GM23338 (cell line): ENCODE measurements at regions not wholly inside any gene's neighbourhood (a gene's known extent, or its start where the extent isn't known, plus 50 kb on each side); places are given as distances from the start of the nearest gene placed in this dataset.

Source experiments
- ATAC-seq: fragments of 200-7000 bp; cut with Tn5 transposase; 3 replicates; pipeline ENCODE4 v1.9.1; 2020
- DNase-seq: peaks from one replicate; pipeline ENCODE4 v3.0.0-alpha.2; 2015; ENCODE audit warnings: low spot score
- H2AFZ ChIP-seq: fragments of 200-600 bp; sonication (generic); 2 replicates; pipeline ENCODE4 v1.8.0; 2016; ENCODE audit warnings: antibody characterized with exemption, mild to moderate bottlenecking, moderate library complexity
- H3F3A ChIP-seq: fragments of 200-600 bp; sonication (generic); replicated peaks from 2 replicates; pipeline ENCODE4 v1.8.0; 2017; ENCODE audit warnings: antibody characterized with exemption, mixed run types, low read depth
- H3K27ac ChIP-seq: fragments of 200-600 bp; sonication (generic); 2 replicates; pipeline ENCODE4 v1.6.1; 2016; ENCODE audit warnings: low read depth
- H3K27me3 ChIP-seq: fragments of 200-600 bp; sonication (generic); 2 replicates; pipeline ENCODE4 v1.8.0; 2016; ENCODE audit warnings: mild to moderate bottlenecking, mixed run types, moderate library complexity; ENCODE audit not compliant: insufficient read depth
- H3K36me3 ChIP-seq: fragments of 200-600 bp; sonication (generic); 2 replicates; pipeline ENCODE4 v1.8.0; 2016; ENCODE audit warnings: mild to moderate bottlenecking; ENCODE audit not compliant: insufficient read depth
- H3K4me1 ChIP-seq: fragments of 200-600 bp; sonication (generic); 2 replicates; pipeline ENCODE4 v1.8.0; 2016; ENCODE audit warnings: mild to moderate bottlenecking, moderate library complexity; ENCODE audit not compliant: insufficient read depth
- H3K4me2 ChIP-seq: fragments of 200-600 bp; sonication (generic); 2 replicates; pipeline ENCODE4 v1.7.1; 2017; ENCODE audit warnings: mixed run types
- H3K4me3 ChIP-seq: fragments of 200-600 bp; sonication (generic); 2 replicates; pipeline ENCODE4 v1.6.1; 2016; ENCODE audit warnings: mixed run types
- H3K79me2 ChIP-seq: fragments of 200-600 bp; sonication (generic); replicated peaks from 2 replicates; pipeline ENCODE4 v1.8.0; 2017; ENCODE audit warnings: mild to moderate bottlenecking; ENCODE audit not compliant: insufficient read depth
- H3K9me2 ChIP-seq: fragments of 200-600 bp; sonication (generic); 2 replicates; pipeline ENCODE4 v1.8.0; 2017; ENCODE audit not compliant: insufficient read depth
- H4K20me1 ChIP-seq: fragments of 200-600 bp; sonication (generic); replicated peaks from 2 replicates; pipeline ENCODE4 v1.8.0; 2017; ENCODE audit warnings: mild to moderate bottlenecking; ENCODE audit not compliant: insufficient read depth
- H3K27ac Mint-ChIP-seq: 2 replicates; pipeline ENCODE4 v1.8.0; 2020; ENCODE audit warnings: inconsistent platforms, mild to moderate bottlenecking, moderate library complexity, mixed read lengths
- H3K27me3 Mint-ChIP-seq: 3 replicates; pipeline ENCODE4 v1.8.0; 2022; ENCODE audit warnings: low read depth, mild to moderate bottlenecking, moderate library complexity, mixed read lengths, inconsistent platforms; ENCODE audit not compliant: insufficient read depth, poor library complexity
- H3K36me3 Mint-ChIP-seq: 3 replicates; pipeline ENCODE4 v1.8.0; 2021; ENCODE audit warnings: low read depth, mild to moderate bottlenecking, inconsistent platforms, moderate library complexity, mixed read lengths
- H3K4me1 Mint-ChIP-seq: 3 replicates; pipeline ENCODE4 v1.8.0; 2020; ENCODE audit warnings: mild to moderate bottlenecking, inconsistent platforms, mixed read lengths
- H3K4me3 Mint-ChIP-seq: 3 replicates; pipeline ENCODE4 v1.8.0; 2021; ENCODE audit warnings: moderate library complexity, mild to moderate bottlenecking, inconsistent platforms, mixed read lengths
- H3K9me3 Mint-ChIP-seq: 3 replicates; pipeline ENCODE4 v1.8.0; 2020; ENCODE audit warnings: moderate library complexity, mild to moderate bottlenecking, inconsistent platforms, mixed read lengths
- CREB1 ChIP-seq: fragments of 250-450 bp; sonication (Bioruptor Pico); IDR thresholded peaks from 2 replicates; pipeline ENCODE4 v1.5.0; 2020; ENCODE audit warnings: low read depth, mild to moderate bottlenecking, moderate library complexity
- EZH2 ChIP-seq: fragments of 200-600 bp; sonication (generic); IDR thresholded peaks from one replicate; pipeline ENCODE4 v1.8.0; 2017; ENCODE audit warnings: antibody characterized with exemption, mild to moderate bottlenecking, low read depth; ENCODE audit not compliant: unreplicated experiment
- EZH2phosphoT487 ChIP-seq: fragments of 200-600 bp; sonication (generic); IDR thresholded peaks from one replicate; pipeline ENCODE4 v1.8.1; 2018; ENCODE audit warnings: antibody characterized with exemption; ENCODE audit not compliant: unreplicated experiment
- JUNB ChIP-seq: IDR thresholded peaks from one replicate; pipeline ENCODE4 v1.6.1; 2016; ENCODE audit warnings: antibody characterized with exemption; ENCODE audit not compliant: unreplicated experiment
- NANOG ChIP-seq: IDR thresholded peaks from 2 replicates; pipeline ENCODE4 v1.6.1; 2016; ENCODE audit warnings: antibody characterized with exemption, borderline replicate concordance
- POLR2AphosphoS5 ChIP-seq: IDR thresholded peaks from 2 replicates; pipeline ENCODE4 v1.6.1; 2016; ENCODE audit warnings: antibody characterized with exemption, low read depth
- ZNF114 ChIP-seq: fragments of 250-450 bp; sonication (Bioruptor Pico); IDR thresholded peaks from 2 replicates; pipeline ENCODE4 v1.5.0; 2020; ENCODE audit warnings: mild to moderate bottlenecking, moderate library complexity
- ZNF331 ChIP-seq: fragments of 250-450 bp; sonication (Bioruptor Pico); IDR thresholded peaks from 2 replicates; pipeline ENCODE4 v1.5.0; 2020; ENCODE audit warnings: low read depth, mild to moderate bottlenecking, moderate library complexity
- TF ChIP-seq, protein P1 (sequence below), 2 experiments: fragments of 200-600 bp in 1 of 2; sonication (generic) in 1 of 2; conservative IDR thresholded peaks; 2 replicates each; pipeline versions ENCODE4 v1.5.1 to v1.6.1; 2016 to 2017; ENCODE audit warnings: antibody characterized with exemption in 2 of 2, low read depth in 2 of 2, mild to moderate bottlenecking in 2 of 2, moderate library complexity in 1 of 2
- TF ChIP-seq, protein P2 (sequence below): IDR thresholded peaks from one replicate; pipeline ENCODE4 v1.6.1; 2018; ENCODE audit warnings: antibody characterized with exemption; ENCODE audit not compliant: unreplicated experiment
- TF ChIP-seq, protein P3 (sequence below): IDR thresholded peaks from 2 replicates; pipeline ENCODE4 v1.6.1; 2016; ENCODE audit warnings: antibody characterized with exemption
- TF ChIP-seq, protein P4 (sequence below): fragments of 250-450 bp; sonication (Bioruptor Pico); IDR thresholded peaks from 2 replicates; pipeline ENCODE4 v1.5.0; 2020; ENCODE audit warnings: mild to moderate bottlenecking, moderate library complexity

DNA sequence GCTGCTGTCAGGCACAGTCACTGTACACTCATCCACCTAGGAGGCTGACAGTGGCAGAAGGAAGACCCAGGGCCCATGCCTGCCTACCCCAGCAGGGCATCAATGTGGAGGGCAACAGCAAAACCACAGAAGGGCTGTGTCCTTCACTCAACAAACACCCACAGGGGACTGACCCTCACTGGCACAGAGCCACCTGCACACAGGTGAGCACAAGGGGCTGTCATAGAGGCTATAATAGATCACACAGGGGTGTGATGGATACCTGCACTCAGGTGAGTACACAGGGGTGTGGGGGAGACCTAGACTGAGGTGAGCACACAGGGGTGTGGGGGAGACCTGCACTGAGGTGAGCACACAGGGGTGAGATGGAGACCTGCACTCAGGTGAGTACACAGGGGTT lies 132.8 kb upstream of the TCERG1L start:
- H3K27me3 Mint-ChIP-seq, result peaks cover 15% of the 10 kb centered on the region
- H3K9me3 Mint-ChIP-seq, result peaks cover 91% of the 10 kb centered on the region
- no peak overlapping the region for H3K4me3 Mint-ChIP-seq
- H3K4me1 ChIP-seq, result no peaks in the 10 kb centered on the region
- no peak overlapping the region for H3K4me2 ChIP-seq
- H3K79me2 ChIP-seq, result no peaks in the 10 kb centered on the region
- no peak overlapping the region for H3K27ac ChIP-seq
- TF ChIP-seq CREB1 (CRISPR knock-in tag) (no peak), JUNB (no peak), EZH2phosphoT487 (no peak), POLR2AphosphoS5 (no peak), ZNF331 (CRISPR knock-in tag) (no peak), NANOG (no peak), ZNF114 (CRISPR knock-in tag) (no peak), EZH2 (no peak)
- TF ChIP-seq, protein P1, sequence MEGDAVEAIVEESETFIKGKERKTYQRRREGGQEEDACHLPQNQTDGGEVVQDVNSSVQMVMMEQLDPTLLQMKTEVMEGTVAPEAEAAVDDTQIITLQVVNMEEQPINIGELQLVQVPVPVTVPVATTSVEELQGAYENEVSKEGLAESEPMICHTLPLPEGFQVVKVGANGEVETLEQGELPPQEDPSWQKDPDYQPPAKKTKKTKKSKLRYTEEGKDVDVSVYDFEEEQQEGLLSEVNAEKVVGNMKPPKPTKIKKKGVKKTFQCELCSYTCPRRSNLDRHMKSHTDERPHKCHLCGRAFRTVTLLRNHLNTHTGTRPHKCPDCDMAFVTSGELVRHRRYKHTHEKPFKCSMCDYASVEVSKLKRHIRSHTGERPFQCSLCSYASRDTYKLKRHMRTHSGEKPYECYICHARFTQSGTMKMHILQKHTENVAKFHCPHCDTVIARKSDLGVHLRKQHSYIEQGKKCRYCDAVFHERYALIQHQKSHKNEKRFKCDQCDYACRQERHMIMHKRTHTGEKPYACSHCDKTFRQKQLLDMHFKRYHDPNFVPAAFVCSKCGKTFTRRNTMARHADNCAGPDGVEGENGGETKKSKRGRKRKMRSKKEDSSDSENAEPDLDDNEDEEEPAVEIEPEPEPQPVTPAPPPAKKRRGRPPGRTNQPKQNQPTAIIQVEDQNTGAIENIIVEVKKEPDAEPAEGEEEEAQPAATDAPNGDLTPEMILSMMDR (conservative IDR thresholded peaks at IDR 0.05; ENCODE audit: low read depth in 2 of 2), result no peak
- TF ChIP-seq, protein P2, sequence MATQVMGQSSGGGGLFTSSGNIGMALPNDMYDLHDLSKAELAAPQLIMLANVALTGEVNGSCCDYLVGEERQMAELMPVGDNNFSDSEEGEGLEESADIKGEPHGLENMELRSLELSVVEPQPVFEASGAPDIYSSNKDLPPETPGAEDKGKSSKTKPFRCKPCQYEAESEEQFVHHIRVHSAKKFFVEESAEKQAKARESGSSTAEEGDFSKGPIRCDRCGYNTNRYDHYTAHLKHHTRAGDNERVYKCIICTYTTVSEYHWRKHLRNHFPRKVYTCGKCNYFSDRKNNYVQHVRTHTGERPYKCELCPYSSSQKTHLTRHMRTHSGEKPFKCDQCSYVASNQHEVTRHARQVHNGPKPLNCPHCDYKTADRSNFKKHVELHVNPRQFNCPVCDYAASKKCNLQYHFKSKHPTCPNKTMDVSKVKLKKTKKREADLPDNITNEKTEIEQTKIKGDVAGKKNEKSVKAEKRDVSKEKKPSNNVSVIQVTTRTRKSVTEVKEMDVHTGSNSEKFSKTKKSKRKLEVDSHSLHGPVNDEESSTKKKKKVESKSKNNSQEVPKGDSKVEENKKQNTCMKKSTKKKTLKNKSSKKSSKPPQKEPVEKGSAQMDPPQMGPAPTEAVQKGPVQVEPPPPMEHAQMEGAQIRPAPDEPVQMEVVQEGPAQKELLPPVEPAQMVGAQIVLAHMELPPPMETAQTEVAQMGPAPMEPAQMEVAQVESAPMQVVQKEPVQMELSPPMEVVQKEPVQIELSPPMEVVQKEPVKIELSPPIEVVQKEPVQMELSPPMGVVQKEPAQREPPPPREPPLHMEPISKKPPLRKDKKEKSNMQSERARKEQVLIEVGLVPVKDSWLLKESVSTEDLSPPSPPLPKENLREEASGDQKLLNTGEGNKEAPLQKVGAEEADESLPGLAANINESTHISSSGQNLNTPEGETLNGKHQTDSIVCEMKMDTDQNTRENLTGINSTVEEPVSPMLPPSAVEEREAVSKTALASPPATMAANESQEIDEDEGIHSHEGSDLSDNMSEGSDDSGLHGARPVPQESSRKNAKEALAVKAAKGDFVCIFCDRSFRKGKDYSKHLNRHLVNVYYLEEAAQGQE, result no peak
- TF ChIP-seq, protein P3, sequence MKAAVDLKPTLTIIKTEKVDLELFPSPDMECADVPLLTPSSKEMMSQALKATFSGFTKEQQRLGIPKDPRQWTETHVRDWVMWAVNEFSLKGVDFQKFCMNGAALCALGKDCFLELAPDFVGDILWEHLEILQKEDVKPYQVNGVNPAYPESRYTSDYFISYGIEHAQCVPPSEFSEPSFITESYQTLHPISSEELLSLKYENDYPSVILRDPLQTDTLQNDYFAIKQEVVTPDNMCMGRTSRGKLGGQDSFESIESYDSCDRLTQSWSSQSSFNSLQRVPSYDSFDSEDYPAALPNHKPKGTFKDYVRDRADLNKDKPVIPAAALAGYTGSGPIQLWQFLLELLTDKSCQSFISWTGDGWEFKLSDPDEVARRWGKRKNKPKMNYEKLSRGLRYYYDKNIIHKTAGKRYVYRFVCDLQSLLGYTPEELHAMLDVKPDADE, result no peak
- TF ChIP-seq, protein P4, sequence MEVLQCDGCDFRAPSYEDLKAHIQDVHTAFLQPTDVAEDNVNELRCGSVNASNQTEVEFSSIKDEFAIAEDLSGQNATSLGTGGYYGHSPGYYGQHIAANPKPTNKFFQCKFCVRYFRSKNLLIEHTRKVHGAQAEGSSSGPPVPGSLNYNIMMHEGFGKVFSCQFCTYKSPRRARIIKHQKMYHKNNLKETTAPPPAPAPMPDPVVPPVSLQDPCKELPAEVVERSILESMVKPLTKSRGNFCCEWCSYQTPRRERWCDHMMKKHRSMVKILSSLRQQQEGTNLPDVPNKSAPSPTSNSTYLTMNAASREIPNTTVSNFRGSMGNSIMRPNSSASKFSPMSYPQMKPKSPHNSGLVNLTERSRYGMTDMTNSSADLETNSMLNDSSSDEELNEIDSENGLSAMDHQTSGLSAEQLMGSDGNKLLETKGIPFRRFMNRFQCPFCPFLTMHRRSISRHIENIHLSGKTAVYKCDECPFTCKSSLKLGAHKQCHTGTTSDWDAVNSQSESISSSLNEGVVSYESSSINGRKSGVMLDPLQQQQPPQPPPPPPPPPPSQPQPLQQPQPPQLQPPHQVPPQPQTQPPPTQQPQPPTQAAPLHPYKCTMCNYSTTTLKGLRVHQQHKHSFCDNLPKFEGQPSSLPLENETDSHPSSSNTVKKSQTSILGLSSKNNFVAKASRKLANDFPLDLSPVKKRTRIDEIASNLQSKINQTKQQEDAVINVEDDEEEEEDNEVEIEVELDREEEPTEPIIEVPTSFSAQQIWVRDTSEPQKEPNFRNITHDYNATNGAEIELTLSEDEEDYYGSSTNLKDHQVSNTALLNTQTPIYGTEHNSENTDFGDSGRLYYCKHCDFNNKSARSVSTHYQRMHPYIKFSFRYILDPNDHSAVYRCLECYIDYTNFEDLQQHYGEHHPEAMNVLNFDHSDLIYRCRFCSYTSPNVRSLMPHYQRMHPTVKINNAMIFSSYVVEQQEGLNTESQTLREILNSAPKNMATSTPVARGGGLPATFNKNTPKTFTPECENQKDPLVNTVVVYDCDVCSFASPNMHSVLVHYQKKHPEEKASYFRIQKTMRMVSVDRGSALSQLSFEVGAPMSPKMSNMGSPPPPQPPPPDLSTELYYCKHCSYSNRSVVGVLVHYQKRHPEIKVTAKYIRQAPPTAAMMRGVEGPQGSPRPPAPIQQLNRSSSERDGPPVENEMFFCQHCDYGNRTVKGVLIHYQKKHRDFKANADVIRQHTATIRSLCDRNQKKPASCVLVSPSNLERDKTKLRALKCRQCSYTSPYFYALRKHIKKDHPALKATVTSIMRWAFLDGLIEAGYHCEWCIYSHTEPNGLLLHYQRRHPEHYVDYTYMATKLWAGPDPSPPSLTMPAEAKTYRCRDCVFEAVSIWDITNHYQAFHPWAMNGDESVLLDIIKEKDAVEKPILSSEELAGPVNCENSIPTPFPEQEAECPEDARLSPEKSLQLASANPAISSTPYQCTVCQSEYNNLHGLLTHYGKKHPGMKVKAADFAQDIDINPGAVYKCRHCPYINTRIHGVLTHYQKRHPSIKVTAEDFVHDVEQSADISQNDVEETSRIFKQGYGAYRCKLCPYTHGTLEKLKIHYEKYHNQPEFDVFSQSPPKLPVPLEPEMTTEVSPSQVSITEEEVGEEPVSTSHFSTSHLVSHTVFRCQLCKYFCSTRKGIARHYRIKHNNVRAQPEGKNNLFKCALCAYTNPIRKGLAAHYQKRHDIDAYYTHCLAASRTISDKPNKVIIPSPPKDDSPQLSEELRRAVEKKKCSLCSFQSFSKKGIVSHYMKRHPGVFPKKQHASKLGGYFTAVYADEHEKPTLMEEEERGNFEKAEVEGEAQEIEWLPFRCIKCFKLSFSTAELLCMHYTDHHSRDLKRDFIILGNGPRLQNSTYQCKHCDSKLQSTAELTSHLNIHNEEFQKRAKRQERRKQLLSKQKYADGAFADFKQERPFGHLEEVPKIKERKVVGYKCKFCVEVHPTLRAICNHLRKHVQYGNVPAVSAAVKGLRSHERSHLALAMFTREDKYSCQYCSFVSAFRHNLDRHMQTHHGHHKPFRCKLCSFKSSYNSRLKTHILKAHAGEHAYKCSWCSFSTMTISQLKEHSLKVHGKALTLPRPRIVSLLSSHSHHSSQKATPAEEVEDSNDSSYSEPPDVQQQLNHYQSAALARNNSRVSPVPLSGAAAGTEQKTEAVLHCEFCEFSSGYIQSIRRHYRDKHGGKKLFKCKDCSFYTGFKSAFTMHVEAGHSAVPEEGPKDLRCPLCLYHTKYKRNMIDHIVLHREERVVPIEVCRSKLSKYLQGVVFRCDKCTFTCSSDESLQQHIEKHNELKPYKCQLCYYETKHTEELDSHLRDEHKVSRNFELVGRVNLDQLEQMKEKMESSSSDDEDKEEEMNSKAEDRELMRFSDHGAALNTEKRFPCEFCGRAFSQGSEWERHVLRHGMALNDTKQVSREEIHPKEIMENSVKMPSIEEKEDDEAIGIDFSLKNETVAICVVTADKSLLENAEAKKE (CRISPR knock-in tag), result no peak
- peaks cover 25% of the 10 kb centered on the region for H3K36me3 Mint-ChIP-seq
- H3K9me2 ChIP-seq, result no peaks in the 10 kb centered on the region
- ATAC-seq, result no peak
- no peaks in the 10 kb centered on the region for H3K27me3 ChIP-seq
- H3K36me3 ChIP-seq, result no peaks in the 10 kb centered on the region
- no peaks in the 10 kb centered on the region for H3K4me1 Mint-ChIP-seq
- no peak overlapping the region for H3K27ac Mint-ChIP-seq
- H3F3A ChIP-seq, result no peaks in the 10 kb centered on the region
- no peak overlapping the region for H2AFZ ChIP-seq
- no peaks in the 10 kb centered on the region for H4K20me1 ChIP-seq
- no peak for DNase-seq
- H3K4me3 ChIP-seq, result no peak overlapping the region
